CD4-positive, alpha-beta T cell (primary cell): ENCODE measurements at regions not wholly inside any gene's neighbourhood (a gene's known extent, or its start where the extent isn't known, plus 50 kb on each side); places are given as distances from the start of the nearest gene placed in this dataset.

Experiments
- ATAC-seq: fragments of 200-7000 bp; cut with Tn5 transposase; one replicate; pipeline ENCODE4 v1.10.0; 2022; ENCODE audit warnings: mild to moderate bottlenecking; ENCODE audit not compliant: poor library complexity
- CTCF ChIA-PET: fragments of 350-600 bp; sonication (Branson Sonifier 250); formaldehyde crosslinking; loops from one replicate; lab custom pipeline; 2021; ENCODE audit warnings: antibody characterized with exemption, inconsistent platforms; lab: Charles Lee
- POLR2A ChIA-PET: fragments of 350-600 bp; sonication (Branson Sonifier 250); formaldehyde crosslinking; loops from one replicate; lab custom pipeline; 2021; ENCODE audit warnings: antibody characterized with exemption, inconsistent platforms; lab: Charles Lee
- DNase-seq, 14 experiments: peaks; one replicate each; pipeline ENCODE4 v3.0.0-alpha.2; 2013 to 2020; ENCODE audit warnings: mixed read lengths in 2 of 14
- H3K27ac ChIP-seq, 2 donors: one replicate each; pipeline versions ENCODE4 v1.5.1 to v1.7.0; 2013; ENCODE audit warnings: low read length in 2 of 2, low read depth in 1 of 2, mild to moderate bottlenecking in 1 of 2
- H3K27me3 ChIP-seq, 2 experiments: 1 replicate in 1 of 2; 2 replicates in 1 of 2; pipeline versions ENCODE4 v1.6.1 to v1.7.0; 2013; ENCODE audit warnings: low read length in 2 of 2, control low read depth in 1 of 2, mild to moderate bottlenecking in 1 of 2, moderate library complexity in 1 of 2; ENCODE audit not compliant: insufficient read depth in 2 of 2, control insufficient read depth in 1 of 2
- H3K36me3 ChIP-seq: one replicate; pipeline ENCODE4 v1.6.1; 2013; ENCODE audit warnings: low read length, control low read depth; ENCODE audit not compliant: insufficient read depth
- H3K4me1 ChIP-seq: one replicate; pipeline ENCODE4 v1.6.1; 2013; ENCODE audit warnings: low read length, control low read depth; ENCODE audit not compliant: insufficient read depth
- H3K4me3 ChIP-seq: one replicate; pipeline ENCODE4 v1.5.1; 2013; ENCODE audit warnings: mild to moderate bottlenecking, low read length, moderate library complexity
- H3K9me3 ChIP-seq, 2 experiments: 1 replicate in 1 of 2; 2 replicates in 1 of 2; pipeline versions ENCODE4 v1.6.1 to v1.7.0; 2013; ENCODE audit warnings: low read length in 2 of 2, mild to moderate bottlenecking in 2 of 2, control low read depth in 1 of 2, moderate library complexity in 1 of 2; ENCODE audit not compliant: control insufficient read depth in 1 of 2, insufficient read depth in 1 of 2
- H3K27ac Mint-ChIP-seq: one replicate; pipeline ENCODE4 v1.8.0; 2020; ENCODE audit warnings: mixed read lengths
- H3K27me3 Mint-ChIP-seq: one replicate; pipeline ENCODE4 v1.8.0; 2021; ENCODE audit warnings: mixed read lengths
- H3K36me3 Mint-ChIP-seq: one replicate; pipeline ENCODE4 v1.8.0; 2021; ENCODE audit warnings: low read depth, mixed read lengths
- H3K4me1 Mint-ChIP-seq: one replicate; pipeline ENCODE4 v1.8.0; 2021; ENCODE audit warnings: low read depth, mixed read lengths
- H3K4me3 Mint-ChIP-seq: one replicate; pipeline ENCODE4 v1.8.0; 2020; ENCODE audit warnings: mild to moderate bottlenecking, mixed read lengths
- H3K9me3 Mint-ChIP-seq: one replicate; pipeline ENCODE4 v1.8.0; 2020; ENCODE audit warnings: mixed read lengths
- intact Hi-C, 2 experiments: fragments of 100-400 bp; cut with DNase I in 1 of 2; cut with micrococcal nuclease in 1 of 2; formaldehyde crosslinking; loops; one replicate each; pipeline versions ENCODE4 v1.15.1 to v1.9.0; 2023 to 2025; cut with DNase I, micrococcal nuclease
- TF ChIP-seq, protein P1 (sequence below): fragments of 200-600 bp; IDR thresholded peaks from one replicate; pipeline ENCODE4 v1.8.0; 2022; ENCODE audit warnings: antibody characterized with exemption, mild to moderate bottlenecking

- ATAC-seq: no peak
- Mint-ChIP-seq H3K27me3 (no peaks in the 10 kb centered on the region), H3K27ac (no peak overlapping the region)
These were observed 394.5 kb downstream of the SPATA31D1 start for GRCh38 chr9:82382887-82383616.

GRCh38 chr9:82385633-82386032 is 397.1 kb downstream of the SPATA31D1 start:
- no peak overlapping the region for H3K4me3 Mint-ChIP-seq
- no peak overlapping the region for H3K27ac Mint-ChIP-seq
- Histone ChIP-seq H3K27ac (no peak overlapping the region), H3K4me1 (no peaks in the 10 kb centered on the region), H3K9me3 (no peaks in the 10 kb centered on the region), H3K27me3 (no peaks in the 10 kb centered on the region), H3K4me3 (no peak overlapping the region), H3K36me3 (no peaks in the 10 kb centered on the region)
- DNase-seq (no peak), ATAC-seq (no peak)
- H3K36me3 Mint-ChIP-seq: no peaks in the 10 kb centered on the region
- intact Hi-C loops: no loop called here
- peaks cover 5% of the 10 kb centered on the region for H3K9me3 Mint-ChIP-seq
- H3K4me1 Mint-ChIP-seq: no peaks in the 10 kb centered on the region
- POLR2A ChIA-PET: no interaction called here
- no peaks in the 10 kb centered on the region for H3K27me3 Mint-ChIP-seq
- CTCF ChIA-PET: no interaction called here
- TF ChIP-seq, protein P1, sequence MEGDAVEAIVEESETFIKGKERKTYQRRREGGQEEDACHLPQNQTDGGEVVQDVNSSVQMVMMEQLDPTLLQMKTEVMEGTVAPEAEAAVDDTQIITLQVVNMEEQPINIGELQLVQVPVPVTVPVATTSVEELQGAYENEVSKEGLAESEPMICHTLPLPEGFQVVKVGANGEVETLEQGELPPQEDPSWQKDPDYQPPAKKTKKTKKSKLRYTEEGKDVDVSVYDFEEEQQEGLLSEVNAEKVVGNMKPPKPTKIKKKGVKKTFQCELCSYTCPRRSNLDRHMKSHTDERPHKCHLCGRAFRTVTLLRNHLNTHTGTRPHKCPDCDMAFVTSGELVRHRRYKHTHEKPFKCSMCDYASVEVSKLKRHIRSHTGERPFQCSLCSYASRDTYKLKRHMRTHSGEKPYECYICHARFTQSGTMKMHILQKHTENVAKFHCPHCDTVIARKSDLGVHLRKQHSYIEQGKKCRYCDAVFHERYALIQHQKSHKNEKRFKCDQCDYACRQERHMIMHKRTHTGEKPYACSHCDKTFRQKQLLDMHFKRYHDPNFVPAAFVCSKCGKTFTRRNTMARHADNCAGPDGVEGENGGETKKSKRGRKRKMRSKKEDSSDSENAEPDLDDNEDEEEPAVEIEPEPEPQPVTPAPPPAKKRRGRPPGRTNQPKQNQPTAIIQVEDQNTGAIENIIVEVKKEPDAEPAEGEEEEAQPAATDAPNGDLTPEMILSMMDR: no peak

More at GRCh38 chr9:82382887-82383616, 394.5 kb downstream of the SPATA31D1 start:
- Histone ChIP-seq H3K27me3 (no peaks in the 10 kb centered on the region), H3K4me1 (no peaks in the 10 kb centered on the region), H3K4me3 (no peak overlapping the region), H3K9me3 (no peaks in the 10 kb centered on the region), H3K36me3 (no peaks in the 10 kb centered on the region), H3K27ac (no peak overlapping the region)
- no peak for DNase-seq
- intact Hi-C loops: no loop called here
- ChIA-PET CTCF (no interaction called here), POLR2A (no interaction called here)
- TF ChIP-seq, protein P1: no peak
- no peaks in the 10 kb centered on the region for H3K4me1 Mint-ChIP-seq
- peaks cover 8% of the 10 kb centered on the region for H3K9me3 Mint-ChIP-seq
- no peak overlapping the region for H3K4me3 Mint-ChIP-seq
- H3K36me3 Mint-ChIP-seq: no peaks in the 10 kb centered on the region

GRCh38 chr9:82397534-82397933 is 409.0 kb downstream of the SPATA31D1 start:
- ChIA-PET CTCF (no interaction called here), POLR2A (no interaction called here)
- no peaks in the 10 kb centered on the region for H3K27me3 ChIP-seq
- H3K9me3 ChIP-seq: peaks cover 0 to 4% of the 10 kb centered on the region in 2 experiments
- Mint-ChIP-seq H3K4me1 (no peaks in the 10 kb centered on the region), H3K36me3 (no peaks in the 10 kb centered on the region), H3K9me3 (peaks cover 6% of the 10 kb centered on the region), H3K27me3 (no peaks in the 10 kb centered on the region), H3K4me3 (no peak overlapping the region), H3K27ac (no peak overlapping the region)
- no peak overlapping the region for H3K4me3 ChIP-seq
- ATAC-seq: no peak
- intact Hi-C loops: no loop called here
- no peaks in the 10 kb centered on the region for H3K36me3 ChIP-seq
- H3K4me1 ChIP-seq: no peaks in the 10 kb centered on the region
- TF ChIP-seq, protein P1: no peak
- H3K27ac ChIP-seq: no peak overlapping the region
- no peak for DNase-seq
